Testis (tissue), 2 donors: ENCODE measurements at regions not wholly inside any gene's neighbourhood (a gene's known extent, or its start where the extent isn't known, plus 50 kb on each side); places are given as distances from the start of the nearest gene placed in this dataset.

Experiments
- POLR2A ChIP-seq: fragments of 450-650 bp; IDR thresholded peaks from one replicate; pipeline ENCODE4 v1.6.1; 2017; ENCODE audit warnings: antibody characterized with exemption, mild to moderate bottlenecking, moderate library complexity
- TF ChIP-seq, protein P1 (sequence below), 3 experiments: fragments of 450-650 bp in 2 of 3; fragments of 200-600 bp in 1 of 3; sonication (generic) in 1 of 3; IDR thresholded peaks; one replicate each; pipeline ENCODE4 v1.5.1; 2016 to 2019; ENCODE audit warnings: antibody characterized with exemption in 3 of 3, mild to moderate bottlenecking in 2 of 3, moderate library complexity in 1 of 3

DNA sequence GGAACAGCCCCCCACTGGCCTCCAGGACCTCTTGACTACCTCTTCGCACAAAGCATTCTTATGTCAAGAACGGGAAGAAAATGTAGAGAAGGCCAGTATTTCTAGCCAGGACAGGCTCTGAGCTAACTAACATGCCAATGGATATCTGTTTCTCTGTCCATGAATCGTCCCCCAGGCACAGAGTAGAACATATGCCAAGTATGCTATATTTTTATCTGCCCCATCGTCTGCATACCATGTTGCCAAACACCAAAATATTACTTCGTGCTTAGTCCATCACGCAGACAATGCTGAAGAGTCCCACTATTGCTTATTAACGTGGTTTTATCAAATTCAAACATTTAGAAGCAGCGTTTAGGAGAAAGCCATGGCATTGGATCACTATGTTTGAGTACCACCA is 151.4 kb upstream of the CPSF6 start:
- TF ChIP-seq, protein P1, sequence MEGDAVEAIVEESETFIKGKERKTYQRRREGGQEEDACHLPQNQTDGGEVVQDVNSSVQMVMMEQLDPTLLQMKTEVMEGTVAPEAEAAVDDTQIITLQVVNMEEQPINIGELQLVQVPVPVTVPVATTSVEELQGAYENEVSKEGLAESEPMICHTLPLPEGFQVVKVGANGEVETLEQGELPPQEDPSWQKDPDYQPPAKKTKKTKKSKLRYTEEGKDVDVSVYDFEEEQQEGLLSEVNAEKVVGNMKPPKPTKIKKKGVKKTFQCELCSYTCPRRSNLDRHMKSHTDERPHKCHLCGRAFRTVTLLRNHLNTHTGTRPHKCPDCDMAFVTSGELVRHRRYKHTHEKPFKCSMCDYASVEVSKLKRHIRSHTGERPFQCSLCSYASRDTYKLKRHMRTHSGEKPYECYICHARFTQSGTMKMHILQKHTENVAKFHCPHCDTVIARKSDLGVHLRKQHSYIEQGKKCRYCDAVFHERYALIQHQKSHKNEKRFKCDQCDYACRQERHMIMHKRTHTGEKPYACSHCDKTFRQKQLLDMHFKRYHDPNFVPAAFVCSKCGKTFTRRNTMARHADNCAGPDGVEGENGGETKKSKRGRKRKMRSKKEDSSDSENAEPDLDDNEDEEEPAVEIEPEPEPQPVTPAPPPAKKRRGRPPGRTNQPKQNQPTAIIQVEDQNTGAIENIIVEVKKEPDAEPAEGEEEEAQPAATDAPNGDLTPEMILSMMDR (IDR thresholded peaks at IDR 0.05) = no peak
- no peak for TF ChIP-seq POLR2A
